SJSA1 (cell line): ENCODE measurements at regions not wholly inside any gene's neighbourhood (a gene's known extent, or its start where the extent isn't known, plus 50 kb on each side); places are given as distances from the start of the nearest gene placed in this dataset.

ENCODE experiments used
- DNase-seq, 2 experiments: peaks; one replicate each; pipeline ENCODE4 v3.0.0-alpha.2; 2015 to 2020; ENCODE audit warnings: low spot score in 2 of 2, low read depth in 1 of 2
- H3K27ac ChIP-seq: fragments of 250-450 bp; sonication (Bioruptor Pico); 2 replicates; pipeline ENCODE4 v1.5.1; 2020; ENCODE audit warnings: mild to moderate bottlenecking, moderate library complexity
- H3K27me3 ChIP-seq: fragments of 250-450 bp; sonication (Bioruptor Pico); replicated peaks from 2 replicates; pipeline ENCODE4 v1.5.1; 2020; ENCODE audit warnings: mild to moderate bottlenecking, moderate library complexity
- H3K36me3 ChIP-seq: fragments of 250-450 bp; sonication (Bioruptor Pico); 2 replicates; pipeline ENCODE4 v1.5.1; 2020; ENCODE audit warnings: mild to moderate bottlenecking
- H3K4me1 ChIP-seq: fragments of 250-450 bp; sonication (Bioruptor Pico); replicated peaks from 2 replicates; pipeline ENCODE4 v1.6.1; 2021; ENCODE audit warnings: mild to moderate bottlenecking
- H3K4me3 ChIP-seq: fragments of 250-450 bp; sonication (Bioruptor Pico); 2 replicates; pipeline ENCODE4 v1.5.1; 2020; ENCODE audit warnings: mild to moderate bottlenecking
- H3K9me3 ChIP-seq: fragments of 250-450 bp; sonication (Bioruptor Pico); replicated peaks from 2 replicates; pipeline ENCODE4 v1.5.1; 2020; ENCODE audit warnings: mild to moderate bottlenecking

DNA sequence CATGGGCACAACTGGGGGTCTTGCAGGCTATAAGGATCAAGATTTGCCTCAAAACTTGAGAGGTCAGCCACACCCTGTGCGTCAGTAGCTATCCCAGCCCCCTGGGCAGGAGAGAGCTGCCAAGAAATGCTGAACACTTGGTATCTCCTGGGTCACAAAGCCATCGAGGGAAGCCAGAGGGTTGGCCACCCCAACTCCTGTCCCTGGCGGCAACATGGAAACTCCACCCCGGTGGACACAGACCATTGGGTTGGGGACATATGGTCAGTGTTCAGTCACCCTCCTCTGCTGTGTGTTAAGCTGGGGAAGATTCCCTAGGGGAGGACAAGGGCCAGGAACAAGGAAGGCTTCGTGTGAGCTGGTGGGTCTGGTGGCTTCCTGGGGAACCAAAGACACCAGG is 140.6 kb downstream of the C5orf15 start:
- no peaks in the 10 kb centered on the region for H3K4me1 ChIP-seq
- no peak overlapping the region for H3K27ac ChIP-seq
- DNase-seq = no peak
- H3K27me3 ChIP-seq = peaks cover 9% of the 10 kb centered on the region
- no peaks in the 10 kb centered on the region for H3K9me3 ChIP-seq
- no peak overlapping the region for H3K4me3 ChIP-seq
- no peaks in the 10 kb centered on the region for H3K36me3 ChIP-seq

DNA sequence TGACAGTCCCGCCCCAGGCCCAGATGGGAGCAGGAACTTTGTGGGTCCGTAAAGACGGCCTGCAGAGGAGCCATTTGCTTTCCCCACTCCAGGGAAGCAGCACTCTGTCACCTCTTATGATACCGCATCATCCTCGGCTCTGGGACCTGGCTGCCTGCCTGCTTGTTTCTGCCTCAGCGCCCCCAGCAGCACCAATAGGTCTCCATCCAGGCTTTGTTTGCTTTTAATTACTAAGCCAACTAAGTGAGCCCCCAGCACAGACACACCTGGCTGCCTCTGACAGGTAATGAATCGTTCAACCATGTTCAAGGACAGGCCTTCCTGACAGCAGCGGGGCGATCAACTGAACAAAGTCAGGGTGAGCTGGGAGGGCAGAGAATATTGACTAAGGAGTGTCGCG is 141.4 kb downstream of the C5orf15 start:
- Histone ChIP-seq H3K27me3 (peaks cover 12% of the 10 kb centered on the region), H3K27ac (no peak overlapping the region), H3K4me3 (no peak overlapping the region), H3K9me3 (no peaks in the 10 kb centered on the region), H3K4me1 (no peaks in the 10 kb centered on the region), H3K36me3 (no peaks in the 10 kb centered on the region)
- no peak for DNase-seq

DNA sequence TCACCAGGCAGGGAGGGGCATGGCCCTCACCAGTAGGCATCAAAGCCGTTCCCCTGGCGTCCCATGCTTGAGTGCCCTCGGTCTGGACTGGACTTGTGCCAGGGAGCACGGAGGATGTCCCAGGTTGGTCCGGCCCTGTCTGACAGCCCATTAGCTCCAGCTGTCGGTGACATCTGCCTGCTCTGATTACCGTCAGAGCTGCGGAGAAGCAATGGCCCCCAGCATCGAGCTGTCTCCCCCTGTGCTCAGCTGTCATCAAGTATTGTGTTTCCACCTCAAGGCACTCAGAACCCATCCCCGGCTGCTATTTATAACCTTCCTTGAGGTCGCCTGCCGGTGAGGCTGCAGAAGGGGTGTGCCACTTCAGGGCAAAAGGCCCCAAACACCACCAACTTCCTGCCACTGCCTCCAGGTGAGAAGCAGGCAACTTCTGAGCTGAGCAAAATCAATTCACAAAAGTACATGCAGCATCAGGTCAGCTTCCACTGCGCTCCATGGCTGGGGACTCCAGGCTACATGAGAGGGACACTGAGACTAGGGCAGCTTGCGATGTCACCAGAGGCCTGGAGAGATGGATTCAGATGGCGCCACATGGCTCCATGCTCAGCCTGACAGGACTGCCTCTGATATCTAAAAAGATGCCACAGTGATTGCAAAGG is 142.7 kb downstream of the C5orf15 start:
- Histone ChIP-seq H3K4me3 (no peak overlapping the region), H3K9me3 (no peaks in the 10 kb centered on the region), H3K27ac (no peak overlapping the region), H3K36me3 (no peaks in the 10 kb centered on the region), H3K27me3 (peaks cover 20% of the 10 kb centered on the region), H3K4me1 (no peaks in the 10 kb centered on the region)
- no peak for DNase-seq

DNA sequence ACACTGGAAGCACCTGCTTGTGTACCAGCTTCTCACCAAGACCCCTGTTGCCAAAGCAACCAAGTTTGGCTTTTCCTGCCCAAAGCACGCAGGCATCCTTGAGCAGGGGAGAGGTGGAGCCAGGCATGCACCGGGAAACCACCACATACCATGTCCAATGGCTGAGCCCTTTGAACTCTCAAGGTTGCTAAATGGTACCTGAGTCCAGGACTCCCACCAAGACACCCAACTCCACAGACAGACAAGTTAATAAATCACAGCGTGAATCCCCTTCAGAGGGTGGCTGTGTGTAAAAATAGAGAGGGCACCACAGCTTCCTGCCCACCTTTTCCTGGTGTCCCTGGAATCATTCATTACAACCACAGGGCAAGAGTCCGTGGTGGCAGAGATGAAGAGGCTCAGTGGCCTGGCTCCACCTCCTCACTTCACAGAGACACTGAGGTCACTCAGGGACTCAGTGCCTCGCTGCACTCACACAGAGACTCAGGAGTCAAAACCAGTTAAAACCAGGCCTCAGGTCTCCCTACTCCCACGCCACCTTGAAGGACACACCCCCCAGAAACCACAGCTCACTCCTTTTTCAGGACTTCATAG is 143.7 kb downstream of the C5orf15 start:
- H3K36me3 ChIP-seq = no peaks in the 10 kb centered on the region
- no peak overlapping the region for H3K27ac ChIP-seq
- no peaks in the 10 kb centered on the region for H3K9me3 ChIP-seq
- peaks cover 29% of the 10 kb centered on the region for H3K27me3 ChIP-seq
- no peaks in the 10 kb centered on the region for H3K4me1 ChIP-seq
- no peak for DNase-seq
- H3K4me3 ChIP-seq = no peak overlapping the region

DNA sequence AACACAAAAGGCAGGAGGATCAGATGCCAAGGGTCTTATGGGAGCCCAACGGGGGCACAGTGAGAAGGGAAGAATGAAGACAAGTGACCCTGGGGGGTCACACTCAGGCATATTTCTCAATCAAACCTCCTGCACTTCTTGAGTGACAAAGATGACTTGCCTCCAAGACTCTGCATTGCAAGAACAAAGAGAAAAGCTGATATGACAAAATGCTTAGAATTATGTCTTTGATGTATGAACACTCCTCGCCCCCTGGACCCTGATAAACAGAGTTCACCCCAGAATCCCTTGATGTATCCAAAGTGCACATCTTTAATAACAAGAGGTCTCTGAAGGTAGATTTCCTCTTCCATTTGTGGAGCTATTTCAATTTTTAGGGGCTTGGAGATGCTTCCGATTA is 146.5 kb downstream of the C5orf15 start:
- H3K27ac ChIP-seq = no peak overlapping the region
- no peaks in the 10 kb centered on the region for H3K36me3 ChIP-seq
- no peaks in the 10 kb centered on the region for H3K4me1 ChIP-seq
- no peaks in the 10 kb centered on the region for H3K9me3 ChIP-seq
- no peak for DNase-seq
- H3K27me3 ChIP-seq = peaks cover 42% of the 10 kb centered on the region
- H3K4me3 ChIP-seq = no peak overlapping the region

DNA sequence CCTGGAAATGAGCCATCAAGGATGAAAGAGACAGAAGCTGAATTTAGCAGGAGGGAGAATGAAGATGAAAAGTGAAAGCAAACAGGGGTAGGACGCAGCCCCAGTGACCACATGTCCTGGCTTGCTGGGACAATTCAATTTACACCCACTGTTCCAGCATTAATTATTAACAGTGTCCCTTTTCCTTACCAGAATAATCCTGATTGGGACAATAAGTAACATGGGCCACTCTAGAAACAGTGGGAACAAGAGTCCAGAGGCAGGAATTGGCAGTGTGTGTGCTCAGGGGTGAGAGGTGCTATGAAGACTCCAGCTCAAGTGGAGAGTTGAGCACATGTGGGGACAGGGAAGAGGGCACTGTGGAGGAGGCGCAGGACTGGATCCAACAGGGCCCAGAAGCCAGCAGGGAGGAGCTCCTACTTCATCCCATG is 147.1 kb downstream of the C5orf15 start:
- no peaks in the 10 kb centered on the region for H3K9me3 ChIP-seq
- DNase-seq = no peak
- H3K27ac ChIP-seq = no peak overlapping the region
- no peaks in the 10 kb centered on the region for H3K36me3 ChIP-seq
- H3K4me1 ChIP-seq = no peaks in the 10 kb centered on the region
- no peak overlapping the region for H3K4me3 ChIP-seq
- H3K27me3 ChIP-seq = peaks cover 42% of the 10 kb centered on the region

DNA sequence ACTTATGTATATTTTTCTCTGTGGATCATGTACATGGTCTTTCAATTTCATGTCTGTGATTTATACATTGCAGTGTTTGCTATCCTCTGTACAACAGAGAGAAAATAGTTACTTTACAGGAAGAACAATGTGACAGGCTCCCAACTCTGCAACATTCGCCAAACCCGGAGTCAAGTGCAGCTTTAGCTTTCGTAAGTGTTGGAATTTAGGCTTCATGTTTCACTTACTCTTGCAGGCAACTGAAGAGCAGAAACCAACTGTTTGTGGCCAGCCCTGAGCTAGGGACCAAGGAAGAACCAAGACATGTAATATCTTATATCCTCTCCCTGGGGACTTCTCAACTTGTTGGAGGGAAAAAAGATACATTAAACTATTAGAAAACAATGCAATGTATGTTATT is 147.9 kb downstream of the C5orf15 start:
- H3K4me3 ChIP-seq = no peak overlapping the region
- H3K27ac ChIP-seq = no peak overlapping the region
- H3K4me1 ChIP-seq = no peaks in the 10 kb centered on the region
- H3K27me3 ChIP-seq = peaks cover 48% of the 10 kb centered on the region
- no peaks in the 10 kb centered on the region for H3K36me3 ChIP-seq
- no peak for DNase-seq
- no peaks in the 10 kb centered on the region for H3K9me3 ChIP-seq

DNA sequence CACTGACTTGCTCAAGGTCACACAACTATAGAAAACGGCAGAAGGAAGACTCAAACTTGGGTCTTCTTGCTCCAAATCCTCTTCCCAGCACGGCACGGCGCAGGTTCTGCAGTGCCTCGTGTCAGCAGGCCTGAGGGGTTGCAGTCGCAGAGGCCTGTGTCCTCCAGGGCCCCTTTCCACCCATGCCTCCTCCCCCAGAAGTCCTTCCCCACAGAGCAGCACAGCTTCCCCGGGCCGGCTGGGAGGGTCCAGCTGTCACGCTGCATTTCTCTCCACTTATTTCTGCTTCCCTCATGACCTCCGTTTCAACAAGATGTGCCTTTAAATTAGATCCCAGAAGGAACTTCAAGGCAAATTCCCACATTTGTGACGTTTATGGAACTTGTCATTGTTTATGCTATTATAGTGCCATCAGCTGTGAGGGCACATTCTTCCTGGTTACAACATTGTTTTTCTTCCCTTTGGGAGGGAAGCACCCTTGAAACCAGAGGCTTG is 148.4 kb downstream of the C5orf15 start:
- Histone ChIP-seq H3K4me1 (no peaks in the 10 kb centered on the region), H3K27ac (no peak overlapping the region), H3K36me3 (no peaks in the 10 kb centered on the region), H3K9me3 (no peaks in the 10 kb centered on the region), H3K27me3 (peaks cover 50% of the 10 kb centered on the region), H3K4me3 (no peak overlapping the region)
- no peak for DNase-seq

DNA sequence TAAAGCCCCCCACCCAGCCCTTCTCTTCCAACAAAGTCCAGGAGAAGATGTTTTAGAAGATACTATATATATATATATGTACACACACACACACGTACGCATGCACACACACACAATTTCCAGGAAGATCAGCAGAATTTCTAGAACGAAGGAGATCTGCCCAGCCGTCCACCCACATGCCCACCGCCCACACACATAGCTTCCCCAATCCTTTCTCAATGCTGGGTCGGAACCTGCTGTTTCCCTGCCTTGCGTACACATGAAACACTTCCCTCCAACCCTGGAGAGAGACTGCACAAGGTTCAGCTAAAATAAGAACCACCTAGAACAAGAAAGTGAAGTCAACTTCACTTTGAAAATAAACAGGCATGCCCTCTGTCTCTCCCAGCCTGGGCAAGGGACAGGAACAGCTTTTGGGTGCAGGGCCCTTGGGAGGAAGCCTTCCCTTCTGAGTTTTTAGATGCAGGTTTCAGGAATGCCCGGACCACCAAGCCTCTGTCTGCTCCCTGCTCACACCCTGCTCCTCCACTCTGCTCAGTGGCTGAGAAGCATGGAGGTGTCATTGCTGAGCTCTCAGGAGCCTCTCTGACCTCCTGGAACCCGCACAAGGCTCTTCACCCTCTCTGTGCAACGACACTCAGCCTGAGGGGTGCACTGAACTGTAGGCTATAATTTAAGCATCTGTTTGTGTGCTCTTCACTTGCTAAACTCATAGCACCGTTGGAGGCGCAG is 149.4 kb downstream of the C5orf15 start:
- no peak for DNase-seq

DNA sequence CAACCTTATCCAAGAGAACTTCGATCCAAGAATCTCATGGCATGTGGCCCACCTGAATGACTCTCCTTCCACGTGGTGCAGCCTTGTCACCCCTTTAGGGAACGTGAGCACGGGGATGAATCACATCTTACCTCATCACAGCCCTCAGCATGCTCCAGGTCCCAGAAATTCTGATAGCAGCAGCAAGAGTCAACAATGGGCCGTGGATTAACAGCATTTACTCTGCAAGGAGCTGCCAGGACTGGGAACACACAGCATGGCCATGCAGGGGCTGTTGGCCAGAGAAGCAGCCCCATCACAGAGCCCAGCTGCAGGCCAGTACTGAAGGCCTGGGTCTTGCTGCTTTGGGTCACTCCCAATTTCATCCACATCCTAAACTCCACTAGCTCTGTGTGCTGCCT is 150.4 kb downstream of the C5orf15 start:
- Histone ChIP-seq H3K27me3 (peaks cover 64% of the 10 kb centered on the region), H3K9me3 (no peaks in the 10 kb centered on the region), H3K4me1 (no peaks in the 10 kb centered on the region), H3K36me3 (no peaks in the 10 kb centered on the region), H3K4me3 (no peak overlapping the region), H3K27ac (no peak overlapping the region)
- no peak for DNase-seq

More for the DNA sequence above, 149.4 kb downstream of the C5orf15 start:
- Histone ChIP-seq H3K4me3 (no peak overlapping the region), H3K27ac (no peak overlapping the region), H3K36me3 (no peaks in the 10 kb centered on the region), H3K4me1 (no peaks in the 10 kb centered on the region), H3K27me3 (peaks cover 59% of the 10 kb centered on the region), H3K9me3 (no peaks in the 10 kb centered on the region)

DNA sequence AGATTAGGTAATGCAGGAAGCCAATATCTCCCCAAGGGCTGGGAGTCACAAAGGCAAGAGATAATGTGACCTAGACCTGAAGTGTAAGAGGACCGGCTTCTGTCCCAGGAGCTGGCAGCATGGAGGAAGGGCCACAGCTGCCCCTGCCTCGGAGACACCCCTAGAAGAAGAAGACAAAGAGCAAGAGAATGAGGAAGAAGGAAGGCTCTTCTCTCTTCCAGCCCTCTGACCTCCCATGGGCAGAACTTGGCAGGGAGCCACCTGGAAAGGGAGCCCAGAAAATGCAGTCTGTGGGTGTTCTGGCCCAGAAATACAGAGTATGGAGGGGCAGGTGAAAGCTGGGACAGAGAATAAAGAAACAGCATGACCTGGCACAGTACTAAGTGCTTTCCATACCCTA is 151.0 kb downstream of the C5orf15 start:
- Histone ChIP-seq H3K27ac (no peak overlapping the region), H3K9me3 (no peaks in the 10 kb centered on the region), H3K36me3 (no peaks in the 10 kb centered on the region), H3K4me1 (no peaks in the 10 kb centered on the region), H3K27me3 (peaks cover 61% of the 10 kb centered on the region), H3K4me3 (no peak overlapping the region)
- DNase-seq = no peak

DNA sequence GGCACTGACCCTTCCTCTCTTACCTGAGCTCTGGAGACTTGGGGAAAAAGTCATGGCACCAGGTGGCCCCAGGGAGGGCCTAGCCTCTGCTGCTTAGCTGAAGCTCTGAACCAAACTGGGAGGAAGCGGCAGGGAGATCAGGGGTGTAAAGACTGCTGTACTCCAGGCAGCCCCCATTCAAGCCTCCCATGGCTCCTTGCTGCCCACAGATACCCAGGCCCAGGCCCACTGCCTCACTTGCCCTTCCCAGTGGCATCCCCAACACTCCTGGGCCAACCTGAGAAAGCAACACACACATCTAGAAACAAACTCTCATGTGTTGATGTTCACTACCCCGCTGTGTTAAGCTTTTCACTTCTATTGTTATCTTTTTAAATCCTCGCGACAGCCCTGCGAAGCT is 151.6 kb downstream of the C5orf15 start:
- Histone ChIP-seq H3K9me3 (no peaks in the 10 kb centered on the region), H3K4me3 (no peak overlapping the region), H3K4me1 (no peaks in the 10 kb centered on the region), H3K27ac (no peak overlapping the region), H3K27me3 (peaks cover 55% of the 10 kb centered on the region), H3K36me3 (no peaks in the 10 kb centered on the region)
- no peak for DNase-seq

DNA sequence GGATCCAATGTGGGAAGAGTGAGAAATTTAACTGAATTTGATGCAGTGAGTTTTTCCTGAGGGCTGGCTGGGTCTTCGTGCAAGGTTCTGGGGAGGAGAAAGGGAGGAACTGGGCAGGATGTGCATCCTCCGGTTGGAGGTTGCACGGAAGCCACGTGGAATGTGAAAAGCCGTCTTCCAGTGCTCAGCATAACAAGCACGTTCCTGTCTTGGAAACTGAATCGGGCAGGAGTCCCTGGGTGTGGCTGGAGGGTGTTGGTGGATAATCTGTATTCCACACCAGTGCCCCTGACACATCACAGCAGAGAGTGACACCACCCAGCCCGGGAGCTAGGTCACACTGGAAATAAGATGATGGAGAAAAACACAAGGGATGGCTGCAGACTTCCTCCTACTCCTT is 154.3 kb downstream of the C5orf15 start:
- H3K9me3 ChIP-seq = no peaks in the 10 kb centered on the region
- no peak overlapping the region for H3K4me3 ChIP-seq
- no peak overlapping the region for H3K27ac ChIP-seq
- no peak for DNase-seq
- H3K4me1 ChIP-seq = no peaks in the 10 kb centered on the region
- no peaks in the 10 kb centered on the region for H3K36me3 ChIP-seq
- peaks cover 34% of the 10 kb centered on the region for H3K27me3 ChIP-seq

DNA sequence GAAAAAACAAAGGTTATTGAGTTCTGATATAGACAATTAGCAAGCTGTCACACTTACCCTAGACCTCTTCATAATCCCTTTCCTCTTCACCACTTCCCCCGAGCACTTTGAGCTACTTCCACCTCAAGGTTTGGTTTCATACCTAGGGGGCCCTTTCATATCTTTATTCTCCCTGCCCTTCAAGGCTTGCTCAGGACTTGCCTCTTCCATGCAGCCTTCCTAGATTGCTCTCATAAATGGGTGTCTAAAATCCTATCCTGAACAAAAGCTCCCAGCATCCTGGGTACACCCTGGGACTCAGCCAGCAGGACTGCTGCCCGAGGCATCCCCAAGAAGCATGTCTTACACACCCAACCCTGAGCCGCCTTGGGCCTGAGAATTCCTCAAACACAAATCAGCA is 157.3 kb downstream of the C5orf15 start:
- Histone ChIP-seq H3K27me3 (peaks cover 44% of the 10 kb centered on the region), H3K4me1 (no peaks in the 10 kb centered on the region), H3K27ac (no peak overlapping the region), H3K36me3 (no peaks in the 10 kb centered on the region), H3K9me3 (no peaks in the 10 kb centered on the region), H3K4me3 (no peak overlapping the region)
- no peak for DNase-seq
